IPS DF 19.7 (cell line): ENCODE measurements at regions not wholly inside any gene's neighbourhood (a gene's known extent, or its start where the extent isn't known, plus 50 kb on each side); places are given as distances from the start of the nearest gene placed in this dataset.
A peak's percentile ranks its signal among the peaks of the same experiment; 100 is the strongest.
"Not testable (repeated sequence)": the region's sequence is repeated elsewhere in the genome, so short reads cannot be mapped to it uniquely, and the experiment has no call there.

Experiments
- DNase-seq: peaks from one replicate; pipeline ENCODE4 v3.0.0-alpha.2; 2013; ENCODE audit warnings: low read depth, low spot score

- DNase-seq, result peak; percentile 33
Measured at GRCh38 chr5:174920906-174921550, 196.6 kb downstream of the MSX2 start.

GRCh38 chr5:174919351-174919750 is 195.0 kb downstream of the MSX2 start:
- DNase-seq, result no peak

GRCh38 chr5:174918655-174919054 is 194.3 kb downstream of the MSX2 start:
- no peak for DNase-seq

GRCh38 chr5:174917976-174918554 is 193.7 kb downstream of the MSX2 start:
- no peak for DNase-seq

- DNase-seq, result not testable (repeated sequence)
Measured at GRCh38 chr5:174917435-174917834, 193.1 kb downstream of the MSX2 start.

GRCh38 chr5:174916924-174917323 is 192.5 kb downstream of the MSX2 start:
- DNase-seq, result not testable (repeated sequence)

- no peak for DNase-seq
Measured at GRCh38 chr5:174916227-174916626, 191.8 kb downstream of the MSX2 start.

GRCh38 chr5:174911118-174911517 is 186.7 kb downstream of the MSX2 start:
- DNase-seq, result no peak

- DNase-seq, result no peak
Measured at GRCh38 chr5:174910245-174910737, 185.9 kb downstream of the MSX2 start.

- no peak for DNase-seq
Measured at GRCh38 chr5:174903172-174903732, 178.9 kb downstream of the MSX2 start.

GRCh38 chr5:174901336-174901735 is 177.0 kb downstream of the MSX2 start:
- DNase-seq, result no peak

- no peak for DNase-seq
Measured at GRCh38 chr5:174900240-174900865, 176.0 kb downstream of the MSX2 start.

- no peak for DNase-seq
Measured at GRCh38 chr5:174897281-174897950, 173.0 kb downstream of the MSX2 start.

GRCh38 chr5:174895360-174895759 is 171.0 kb downstream of the MSX2 start:
- no peak for DNase-seq

GRCh38 chr5:174892742-174893141 is 168.4 kb downstream of the MSX2 start:
- no peak for DNase-seq

GRCh38 chr5:174880412-174881200 is 156.2 kb downstream of the MSX2 start:
- DNase-seq, result not testable (repeated sequence)

- DNase-seq, result no peak
Measured at GRCh38 chr5:174877987-174878386, 153.6 kb downstream of the MSX2 start.

GRCh38 chr5:174872271-174872670 is 147.9 kb downstream of the MSX2 start:
- no peak for DNase-seq

GRCh38 chr5:174852143-174852542 is 127.8 kb downstream of the MSX2 start:
- DNase-seq, result no peak

- DNase-seq, result no peak
Measured at GRCh38 chr5:174850565-174851169, 126.3 kb downstream of the MSX2 start.

- no peak for DNase-seq
Measured at GRCh38 chr5:174849426-174849825, 125.0 kb downstream of the MSX2 start.
